Esophagus mucosa (tissue), 1 donor: ENCODE measurements at regions not wholly inside any gene's neighbourhood (a gene's known extent, or its start where the extent isn't known, plus 50 kb on each side); places are given as distances from the start of the nearest gene placed in this dataset.

Source experiments
- ATAC-seq: fragments of 200-7000 bp; cut with Tn5 transposase; one replicate; pipeline ENCODE4 v1.9.1; 2020
- donor health status: DM: yes; HTN: yes; CAD: no.

- ATAC-seq: no peak
These were observed 971.6 kb upstream of the MIR17HG start for GRCh38 chr13:90375851-90376250.

GRCh38 chr13:90382425-90382824 is 965.1 kb upstream of the MIR17HG start:
- no peak for ATAC-seq

GRCh38 chr13:90385781-90386489 is 961.6 kb upstream of the MIR17HG start:
- no peak for ATAC-seq

GRCh38 chr13:90388887-90389452 is 958.5 kb upstream of the MIR17HG start:
- ATAC-seq: no peak

GRCh38 chr13:90389537-90389936 is 958.0 kb upstream of the MIR17HG start:
- ATAC-seq: no peak

- ATAC-seq: no peak
These were observed 954.1 kb upstream of the MIR17HG start for GRCh38 chr13:90393408-90393807.

GRCh38 chr13:90395348-90395747 is 952.1 kb upstream of the MIR17HG start:
- ATAC-seq: no peak

- no peak for ATAC-seq
These were observed 951.6 kb upstream of the MIR17HG start for GRCh38 chr13:90395846-90396245.

GRCh38 chr13:90396266-90396665 is 951.2 kb upstream of the MIR17HG start:
- ATAC-seq: no peak

- no peak for ATAC-seq
These were observed 950.0 kb upstream of the MIR17HG start for GRCh38 chr13:90397503-90397902.

GRCh38 chr13:90400372-90400771 is 947.1 kb upstream of the MIR17HG start:
- ATAC-seq: no peak

- no peak for ATAC-seq
These were observed 946.3 kb upstream of the MIR17HG start for GRCh38 chr13:90401150-90401549.

GRCh38 chr13:90402102-90402501 is 945.4 kb upstream of the MIR17HG start:
- ATAC-seq: no peak

GRCh38 chr13:90402613-90403012 is 944.9 kb upstream of the MIR17HG start:
- no peak for ATAC-seq

- peak; percentile 8 for ATAC-seq
These were observed 944.0 kb upstream of the MIR17HG start for GRCh38 chr13:90403330-90404082.

GRCh38 chr13:90405301-90405700 is 942.2 kb upstream of the MIR17HG start:
- ATAC-seq: no peak

- ATAC-seq: no peak
These were observed 934.5 kb upstream of the MIR17HG start for GRCh38 chr13:90412980-90413379.

GRCh38 chr13:90413548-90413947 is 933.9 kb upstream of the MIR17HG start:
- no peak for ATAC-seq

- ATAC-seq: no peak
These were observed 932.5 kb upstream of the MIR17HG start for GRCh38 chr13:90414691-90415596.

GRCh38 chr13:90415902-90416301 is 931.6 kb upstream of the MIR17HG start:
- ATAC-seq: no peak

- no peak for ATAC-seq
These were observed 931.0 kb upstream of the MIR17HG start for GRCh38 chr13:90416519-90416918.

- no peak for ATAC-seq
These were observed 930.5 kb upstream of the MIR17HG start for GRCh38 chr13:90416938-90417337.

- ATAC-seq: no peak
These were observed 926.8 kb upstream of the MIR17HG start for GRCh38 chr13:90420683-90421082.
